OCI-LY3 (cell line): ENCODE measurements at regions not wholly inside any gene's neighbourhood (a gene's known extent, or its start where the extent isn't known, plus 50 kb on each side); places are given as distances from the start of the nearest gene placed in this dataset.

Experiments used
- CTCF ChIP-seq: fragments of 200-600, 300-600 bp; sonication (generic); IDR thresholded peaks from 2 replicates; pipeline ENCODE4 v1.5.1; 2014; ENCODE audit warnings: antibody characterized with exemption, low read length, low read depth
- EZH2phosphoT487 ChIP-seq: fragments of 200-600 bp; shearing (Covaris generic); IDR thresholded peaks from 2 replicates; pipeline ENCODE4 v1.6.1; 2018; ENCODE audit warnings: antibody characterized with exemption, mixed run types, low read depth

GRCh38 chr3:70539908-70540307 lies 227.5 kb upstream of the MDFIC2 start:
- TF ChIP-seq CTCF (peak; percentile 45), EZH2phosphoT487 (no peak)
